Left ventricle myocardium inferior (tissue), 1 donor: ENCODE measurements at regions not wholly inside any gene's neighbourhood (a gene's known extent, or its start where the extent isn't known, plus 50 kb on each side); places are given as distances from the start of the nearest gene placed in this dataset.

Source experiments
- DNase-seq: peaks from one replicate; pipeline ENCODE4 v3.0.0-alpha.2; 2020
- H3K27ac ChIP-seq: fragments of 200-600 bp; replicated peaks from 2 replicates; pipeline ENCODE4 v1.8.0; 2021
- H3K27me3 ChIP-seq: fragments of 200-600 bp; 2 replicates; pipeline ENCODE4 v1.8.0; 2021; ENCODE audit warnings: low read depth
- H3K36me3 ChIP-seq: fragments of 200-600 bp; 2 replicates; pipeline ENCODE4 v1.8.0; 2021
- H3K4me1 ChIP-seq: fragments of 200-600 bp; 2 replicates; pipeline ENCODE4 v1.8.0; 2021
- H3K4me3 ChIP-seq: fragments of 200-600 bp; 2 replicates; pipeline ENCODE4 v1.8.0; 2021; ENCODE audit warnings: mild to moderate bottlenecking, moderate library complexity
- H3K9me3 ChIP-seq: fragments of 200-600 bp; replicated peaks from 2 replicates; pipeline ENCODE4 v1.8.0; 2021
- CTCF ChIP-seq: fragments of 200-600 bp; IDR thresholded peaks from 2 replicates; pipeline ENCODE4 v1.8.0; 2021; ENCODE audit warnings: antibody characterized with exemption, mild to moderate bottlenecking, borderline replicate concordance
- intact Hi-C: fragments of 100-400 bp; cut with micrococcal nuclease; formaldehyde crosslinking; loops from one replicate; pipeline ENCODE4 v1.11.0; 2022
- donor health status: DM: no; HTN: yes; CAD: no; lungs with severe emphysema.

GRCh38 chr6:82033631-82034211 lies 213.8 kb downstream of the IBTK start:
- intact Hi-C loops, result no loop called here
- TF ChIP-seq CTCF, result no peak
- peak; percentile 46 for DNase-seq
- H3K36me3 ChIP-seq, result no peaks in the 10 kb centered on the region
- no peaks in the 10 kb centered on the region for H3K9me3 ChIP-seq
- no peak overlapping the region for H3K4me3 ChIP-seq
- no peaks in the 10 kb centered on the region for H3K27me3 ChIP-seq
- H3K4me1 ChIP-seq, result peaks cover 28% of the 10 kb centered on the region
- H3K27ac ChIP-seq, result peak overlapping the region; percentile 53

DNA sequence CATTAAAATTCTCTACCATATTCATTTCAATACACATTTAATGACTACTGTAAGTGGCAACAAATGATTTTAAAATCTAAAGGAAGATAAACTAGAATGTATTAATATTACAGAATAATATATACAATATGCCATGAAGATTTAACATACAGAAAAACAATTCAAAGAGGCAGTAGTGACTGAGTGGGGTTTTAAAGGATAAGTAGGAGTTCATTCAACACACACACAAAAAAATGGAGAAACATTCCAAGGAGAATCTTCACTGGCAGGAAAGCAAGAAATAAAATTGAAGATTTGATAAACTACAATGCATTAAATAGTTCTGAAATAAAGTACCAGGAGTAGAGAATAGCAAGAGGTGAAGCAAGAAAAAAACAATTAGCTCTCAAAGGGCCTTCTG lies 215.1 kb downstream of the IBTK start:
- Histone ChIP-seq H3K9me3 (no peaks in the 10 kb centered on the region), H3K36me3 (no peaks in the 10 kb centered on the region), H3K4me1 (peaks cover 28% of the 10 kb centered on the region), H3K27ac (no peak overlapping the region), H3K4me3 (no peak overlapping the region), H3K27me3 (no peaks in the 10 kb centered on the region)
- intact Hi-C loops, result no loop called here
- no peak for DNase-seq
- TF ChIP-seq CTCF, result no peak

GRCh38 chr6:82030761-82031503 lies 216.6 kb downstream of the IBTK start:
- H3K4me3 ChIP-seq, result no peak overlapping the region
- intact Hi-C loops, result no loop called here
- no peak for DNase-seq
- no peaks in the 10 kb centered on the region for H3K9me3 ChIP-seq
- no peak for TF ChIP-seq CTCF
- H3K27me3 ChIP-seq, result no peaks in the 10 kb centered on the region
- peaks cover 28% of the 10 kb centered on the region for H3K4me1 ChIP-seq
- no peaks in the 10 kb centered on the region for H3K36me3 ChIP-seq
- H3K27ac ChIP-seq, result no peak overlapping the region

- DNase-seq, result no peak
- Histone ChIP-seq H3K4me1 (peaks cover 28% of the 10 kb centered on the region), H3K36me3 (no peaks in the 10 kb centered on the region), H3K4me3 (no peak overlapping the region), H3K27me3 (no peaks in the 10 kb centered on the region), H3K27ac (no peak overlapping the region), H3K9me3 (no peaks in the 10 kb centered on the region)
- no peak for TF ChIP-seq CTCF
- intact Hi-C loops, result no loop called here
Observed at GRCh38 chr6:82030301-82030700, 217.2 kb downstream of the IBTK start.

DNA sequence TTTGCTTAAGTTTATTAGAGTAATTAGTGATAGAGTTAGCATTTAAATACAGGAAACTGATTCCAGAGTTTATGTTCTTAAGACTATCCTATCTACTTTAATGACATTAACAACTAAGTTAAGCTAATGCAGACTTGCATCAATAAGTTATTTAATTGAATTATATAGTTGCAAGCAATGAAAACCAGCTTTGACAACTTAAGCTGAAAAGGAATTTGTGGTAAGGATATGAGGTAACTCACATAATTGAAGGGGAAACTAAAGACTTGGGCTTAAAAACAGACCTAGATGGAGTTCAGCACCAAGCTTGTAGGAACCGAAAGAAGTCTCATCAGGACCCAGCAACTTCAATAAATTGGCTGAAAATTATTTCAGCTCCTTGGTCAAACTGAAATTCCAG lies 222.3 kb downstream of the IBTK start:
- H3K4me3 ChIP-seq, result no peak overlapping the region
- H3K36me3 ChIP-seq, result no peaks in the 10 kb centered on the region
- DNase-seq, result no peak
- no peak overlapping the region for H3K27ac ChIP-seq
- H3K4me1 ChIP-seq, result peaks cover 13% of the 10 kb centered on the region
- no peaks in the 10 kb centered on the region for H3K27me3 ChIP-seq
- TF ChIP-seq CTCF, result no peak
- H3K9me3 ChIP-seq, result no peaks in the 10 kb centered on the region
- intact Hi-C loops, result no loop called here
